ENCODE measurements at regions not wholly inside any gene's neighbourhood (a gene's known extent, or its start where the extent isn't known, plus 50 kb on each side); places are given as distances from the start of the nearest gene placed in this dataset.

GRCh38 chr3:84820126-84820525 lies 138.7 kb upstream of the CADM2 start:
- ATAC-seq (no peak), DNase-seq (ENCODE audit: low read depth in 1 of 2, low spot score in 1 of 2) (no peak), FAIRE-seq (no peak)
- CTCF ChIA-PET = no interaction called here
- no peaks in the 10 kb centered on the region; the same call in 2 of the 3 replicates for H3K9me3 ChIP-seq
- H3K4me3 ChIP-seq = no peak overlapping the region
- TF ChIP-seq RNF2 (IDR thresholded peaks at IDR 0.05; ENCODE audit: borderline replicate concordance, low read depth) (no peak), SREBF2 (IDR thresholded peaks at IDR 0.05) (no peak), KDM1A (IDR thresholded peaks at IDR 0.05; ENCODE audit: low read depth) (no peak), HDAC2 (IDR thresholded peaks at IDR 0.05) (no peak), FOSB (CRISPR knock-in tag; IDR thresholded peaks at IDR 0.05) (no peak), FOSL2 (IDR thresholded peaks at IDR 0.05) (no peak), FOSL2 (CRISPR knock-in tag; IDR thresholded peaks at IDR 0.05) (no peak), PHF8 (IDR thresholded peaks at IDR 0.05; ENCODE audit: borderline replicate concordance, low read depth) (no peak)
- TF ChIP-seq, protein P1, sequence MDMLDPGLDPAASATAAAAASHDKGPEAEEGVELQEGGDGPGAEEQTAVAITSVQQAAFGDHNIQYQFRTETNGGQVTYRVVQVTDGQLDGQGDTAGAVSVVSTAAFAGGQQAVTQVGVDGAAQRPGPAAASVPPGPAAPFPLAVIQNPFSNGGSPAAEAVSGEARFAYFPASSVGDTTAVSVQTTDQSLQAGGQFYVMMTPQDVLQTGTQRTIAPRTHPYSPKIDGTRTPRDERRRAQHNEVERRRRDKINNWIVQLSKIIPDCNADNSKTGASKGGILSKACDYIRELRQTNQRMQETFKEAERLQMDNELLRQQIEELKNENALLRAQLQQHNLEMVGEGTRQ (IDR thresholded peaks at IDR 0.05) = no peak
- TF ChIP-seq, protein P2, sequence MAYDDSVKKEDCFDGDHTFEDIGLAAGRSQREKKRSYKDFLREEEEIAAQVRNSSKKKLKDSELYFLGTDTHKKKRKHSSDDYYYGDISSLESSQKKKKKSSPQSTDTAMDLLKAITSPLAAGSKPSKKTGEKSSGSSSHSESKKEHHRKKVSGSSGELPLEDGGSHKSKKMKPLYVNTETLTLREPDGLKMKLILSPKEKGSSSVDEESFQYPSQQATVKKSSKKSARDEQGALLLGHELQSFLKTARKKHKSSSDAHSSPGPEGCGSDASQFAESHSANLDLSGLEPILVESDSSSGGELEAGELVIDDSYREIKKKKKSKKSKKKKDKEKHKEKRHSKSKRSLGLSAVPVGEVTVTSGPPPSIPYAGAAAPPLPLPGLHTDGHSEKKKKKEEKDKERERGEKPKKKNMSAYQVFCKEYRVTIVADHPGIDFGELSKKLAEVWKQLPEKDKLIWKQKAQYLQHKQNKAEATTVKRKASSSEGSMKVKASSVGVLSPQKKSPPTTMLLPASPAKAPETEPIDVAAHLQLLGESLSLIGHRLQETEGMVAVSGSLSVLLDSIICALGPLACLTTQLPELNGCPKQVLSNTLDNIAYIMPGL (CRISPR knock-in tag; IDR thresholded peaks at IDR 0.05; ENCODE audit: borderline replicate concordance) = no peak
- H3K4me2 ChIP-seq = no peak overlapping the region
- no peak overlapping the region for H3K27ac ChIP-seq
- POLR2A ChIA-PET = no interaction called here
- no peaks in the 10 kb centered on the region for H3K4me1 ChIP-seq
- 6% methylated on average over 2 of the region's 2 CpGs for WGBS (ENCODE audit: missing lambda C conversion rate)

- no peak for DNase-seq (ENCODE audit: low read depth in 1 of 2, low spot score in 1 of 2)
- TF ChIP-seq CHD2 (IDR thresholded peaks at IDR 0.05; ENCODE audit: low read length, partially characterized antibody) = no peak
- no peak for TF ChIP-seq HOXA7 (CRISPR knock-in tag; IDR thresholded peaks at IDR 0.05)
- TF ChIP-seq ZC3H11A (IDR thresholded peaks at IDR 0.05) = no peak
- TF ChIP-seq, protein P2 (CRISPR knock-in tag; IDR thresholded peaks at IDR 0.05; ENCODE audit: borderline replicate concordance) = no peak
- no peak for TF ChIP-seq JUNB (IDR thresholded peaks at IDR 0.05)
- no peak for TF ChIP-seq REST (IDR thresholded peaks at IDR 0.05)
- no peak for TF ChIP-seq NPAS2 (CRISPR knock-in tag; IDR thresholded peaks at IDR 0.05; ENCODE audit: borderline replicate concordance)
- TF ChIP-seq, protein P3, sequence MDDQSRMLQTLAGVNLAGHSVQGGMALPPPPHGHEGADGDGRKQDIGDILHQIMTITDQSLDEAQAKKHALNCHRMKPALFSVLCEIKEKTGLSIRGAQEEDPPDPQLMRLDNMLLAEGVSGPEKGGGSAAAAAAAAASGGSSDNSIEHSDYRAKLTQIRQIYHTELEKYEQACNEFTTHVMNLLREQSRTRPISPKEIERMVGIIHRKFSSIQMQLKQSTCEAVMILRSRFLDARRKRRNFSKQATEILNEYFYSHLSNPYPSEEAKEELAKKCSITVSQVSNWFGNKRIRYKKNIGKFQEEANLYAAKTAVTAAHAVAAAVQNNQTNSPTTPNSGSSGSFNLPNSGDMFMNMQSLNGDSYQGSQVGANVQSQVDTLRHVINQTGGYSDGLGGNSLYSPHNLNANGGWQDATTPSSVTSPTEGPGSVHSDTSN (IDR thresholded peaks at IDR 0.05) = no peak
- TF ChIP-seq RCOR1 (IDR thresholded peaks at IDR 0.05; ENCODE audit: low read depth, low read length) = no peak
- TF ChIP-seq, protein P1 (IDR thresholded peaks at IDR 0.05) = no peak
- no peak for TF ChIP-seq KDM1A (IDR thresholded peaks at IDR 0.05; ENCODE audit: low read depth)
- TF ChIP-seq FOSL2 (IDR thresholded peaks at IDR 0.05) = no peak
- TF ChIP-seq FOSL2 (CRISPR knock-in tag; IDR thresholded peaks at IDR 0.05) = no peak
- no peak for TF ChIP-seq BHLHE40 (IDR thresholded peaks at IDR 0.05; ENCODE audit: low read depth, low read length)
- TF ChIP-seq NFE2L2 (conservative IDR thresholded peaks at IDR 0.05; ENCODE audit: low read length) = no peak
- TF ChIP-seq CBX2 (IDR thresholded peaks at IDR 0.05; ENCODE audit: borderline replicate concordance, low read depth) = no peak
- TF ChIP-seq, protein P4, sequence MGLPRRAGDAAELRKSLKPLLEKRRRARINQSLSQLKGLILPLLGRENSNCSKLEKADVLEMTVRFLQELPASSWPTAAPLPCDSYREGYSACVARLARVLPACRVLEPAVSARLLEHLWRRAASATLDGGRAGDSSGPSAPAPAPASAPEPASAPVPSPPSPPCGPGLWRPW (IDR thresholded peaks at IDR 0.05) = no peak
- no peak for TF ChIP-seq ESRRA (IDR thresholded peaks at IDR 0.05; ENCODE audit: borderline replicate concordance, low read length)
- TF ChIP-seq EHF (CRISPR knock-in tag; IDR thresholded peaks at IDR 0.05) = no peak
- H3K4me3 ChIP-seq = no peak overlapping the region
Observed at GRCh38 chr3:84820906-84821305, 137.9 kb upstream of the CADM2 start.

More at GRCh38 chr3:84820906-84821305, 137.9 kb upstream of the CADM2 start:
- ATAC-seq (no peak), FAIRE-seq (no peak)
- Histone ChIP-seq H3K4me1 (no peaks in the 10 kb centered on the region), H3K27ac (no peak overlapping the region), H3K9me3 (no peaks in the 10 kb centered on the region; the same call in 2 of the 3 replicates), H3K4me2 (no peak overlapping the region)
- ChIA-PET CTCF (no interaction called here), POLR2A (no interaction called here)

All from A549 (cell line).